Testis (tissue), 2 donors: ENCODE measurements at regions not wholly inside any gene's neighbourhood (a gene's known extent, or its start where the extent isn't known, plus 50 kb on each side); places are given as distances from the start of the nearest gene placed in this dataset.

ENCODE experiments used
- POLR2A ChIP-seq: fragments of 450-650 bp; IDR thresholded peaks from one replicate; pipeline ENCODE4 v1.6.1; 2017; ENCODE audit warnings: antibody characterized with exemption, mild to moderate bottlenecking, moderate library complexity
- TF ChIP-seq, protein P1 (sequence below), 3 experiments: fragments of 450-650 bp in 2 of 3; fragments of 200-600 bp in 1 of 3; sonication (generic) in 1 of 3; IDR thresholded peaks; one replicate each; pipeline ENCODE4 v1.5.1; 2016 to 2019; ENCODE audit warnings: antibody characterized with exemption in 3 of 3, mild to moderate bottlenecking in 2 of 3, moderate library complexity in 1 of 3

DNA sequence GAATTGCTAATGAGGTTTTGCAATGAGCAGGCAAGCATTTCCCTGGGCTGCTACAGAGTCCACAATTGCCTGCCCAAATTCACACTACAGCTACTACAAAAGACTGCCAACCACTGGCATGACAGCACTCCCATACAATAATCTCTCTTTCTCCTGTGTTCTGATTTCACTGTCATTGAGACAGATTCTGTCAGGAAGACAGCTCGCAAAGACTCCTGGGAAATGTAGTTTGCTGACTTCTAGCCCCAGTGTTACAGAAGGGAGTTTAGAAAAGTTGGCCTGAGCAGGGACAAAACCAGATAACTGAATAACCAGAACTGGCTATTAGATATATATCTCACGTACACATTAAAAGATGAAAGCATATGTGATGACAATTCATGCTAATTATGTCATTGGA lies 1231.3 kb upstream of the PRKX start:
- TF ChIP-seq, protein P1, sequence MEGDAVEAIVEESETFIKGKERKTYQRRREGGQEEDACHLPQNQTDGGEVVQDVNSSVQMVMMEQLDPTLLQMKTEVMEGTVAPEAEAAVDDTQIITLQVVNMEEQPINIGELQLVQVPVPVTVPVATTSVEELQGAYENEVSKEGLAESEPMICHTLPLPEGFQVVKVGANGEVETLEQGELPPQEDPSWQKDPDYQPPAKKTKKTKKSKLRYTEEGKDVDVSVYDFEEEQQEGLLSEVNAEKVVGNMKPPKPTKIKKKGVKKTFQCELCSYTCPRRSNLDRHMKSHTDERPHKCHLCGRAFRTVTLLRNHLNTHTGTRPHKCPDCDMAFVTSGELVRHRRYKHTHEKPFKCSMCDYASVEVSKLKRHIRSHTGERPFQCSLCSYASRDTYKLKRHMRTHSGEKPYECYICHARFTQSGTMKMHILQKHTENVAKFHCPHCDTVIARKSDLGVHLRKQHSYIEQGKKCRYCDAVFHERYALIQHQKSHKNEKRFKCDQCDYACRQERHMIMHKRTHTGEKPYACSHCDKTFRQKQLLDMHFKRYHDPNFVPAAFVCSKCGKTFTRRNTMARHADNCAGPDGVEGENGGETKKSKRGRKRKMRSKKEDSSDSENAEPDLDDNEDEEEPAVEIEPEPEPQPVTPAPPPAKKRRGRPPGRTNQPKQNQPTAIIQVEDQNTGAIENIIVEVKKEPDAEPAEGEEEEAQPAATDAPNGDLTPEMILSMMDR (IDR thresholded peaks at IDR 0.05) = no peak
- TF ChIP-seq POLR2A = no peak
